A549 (cell line): ENCODE measurements at regions not wholly inside any gene's neighbourhood (a gene's known extent, or its start where the extent isn't known, plus 50 kb on each side); places are given as distances from the start of the nearest gene placed in this dataset.

Experiments
- ATAC-seq, 2 experiments: fragments of 200-7000 bp in 1 of 2; fragments of >200 bp in 1 of 2; cut with Nextera tagmentation in 1 of 2; cut with Tn5 transposase in 1 of 2; 3 replicates each; pipeline versions ENCODE4 v1.8.0 to v1.9.1; 2018 to 2020; ENCODE audit warnings: mild to moderate bottlenecking in 1 of 2, moderate library complexity in 1 of 2
- CTCF ChIA-PET: fragments of 300-600 bp; sonication (Branson Sonifier 250); formaldehyde crosslinking; extraction: SDS; loops from one replicate; lab custom pipeline; 2021; ENCODE audit warnings: antibody characterized with exemption, inconsistent platforms; lab: Yijun Ruan, JAX
- POLR2A ChIA-PET: fragments of 350-600 bp; formaldehyde crosslinking; extraction: SDS; loops from one replicate; lab custom pipeline; 2021; ENCODE audit warnings: antibody characterized with exemption, inconsistent platforms; lab: Yijun Ruan, JAX
- DNase-seq, 2 experiments: peaks; one replicate each; pipeline versions ENCODE4 v3.0.0 to v3.0.0-alpha.2; 2011 to 2016; ENCODE audit warnings: low read depth in 1 of 2, low spot score in 1 of 2
- FAIRE-seq: peaks from 2 replicates; lab custom pipeline; 2011; peaks lifted over from hg19 to GRCh38; lab: Jason Lieb, UNC
- H3K27ac ChIP-seq, 2 experiments: fragments of >200 bp; sonication (Bioruptor Twin); formaldehyde crosslinking; 3 replicates each; pipeline ENCODE4 v1.5.1; 2016 to 2017
- H3K4me1 ChIP-seq: fragments of >200 bp; sonication (Bioruptor Twin); formaldehyde crosslinking; 3 replicates; pipeline ENCODE4 v1.6.1; 2016
- H3K4me2 ChIP-seq: fragments of >200 bp; sonication (Bioruptor Twin); formaldehyde crosslinking; 3 replicates; pipeline ENCODE4 v1.6.1; 2016
- H3K4me3 ChIP-seq: fragments of >200 bp; sonication (Bioruptor Twin); formaldehyde crosslinking; 3 replicates; pipeline ENCODE4 v1.5.1; 2016
- H3K9me3 ChIP-seq: fragments of >200 bp; sonication (Bioruptor Twin); formaldehyde crosslinking; 3 replicates; pipeline ENCODE4 v1.6.1; 2016
- ATOH8 ChIP-seq: fragments of 250-450 bp; sonication (Bioruptor Pico); IDR thresholded peaks from 2 replicates; pipeline ENCODE4 v1.5.0; 2020; ENCODE audit warnings: low read depth, mild to moderate bottlenecking, moderate library complexity
- BCL3 ChIP-seq: fragments of >200 bp; sonication (Bioruptor Twin); formaldehyde crosslinking; IDR thresholded peaks from 3 replicates; pipeline ENCODE4 v1.6.1; 2016
- BHLHE40 ChIP-seq: IDR thresholded peaks from 2 replicates; pipeline ENCODE4 v1.6.1; 2012; ENCODE audit warnings: low read depth, low read length, inconsistent platforms
- CBX2 ChIP-seq: fragments of 200-600 bp; sonication (generic); IDR thresholded peaks from 2 replicates; pipeline ENCODE4 v1.6.1; 2016; ENCODE audit warnings: low read depth, mild to moderate bottlenecking, borderline replicate concordance
- CBX8 ChIP-seq: fragments of 200-600 bp; sonication (generic); IDR thresholded peaks from 2 replicates; pipeline ENCODE4 v1.6.1; 2016
- CEBPB ChIP-seq, 2 experiments: fragments of >200 bp in 1 of 2; sonication (Bioruptor Twin) in 1 of 2; formaldehyde crosslinking in 1 of 2; IDR thresholded peaks; 2 replicates each; pipeline ENCODE4 v1.6.1; 2012 to 2016
- CHD2 ChIP-seq: fragments of 150-350 bp; IDR thresholded peaks from 2 replicates; pipeline ENCODE4 v1.6.1; 2014; ENCODE audit warnings: low read length; ENCODE audit not compliant: partially characterized antibody
- CHD4 ChIP-seq: fragments of 200-600 bp; sonication (generic); IDR thresholded peaks from 2 replicates; pipeline ENCODE4 v1.6.1; 2016; ENCODE audit warnings: antibody characterized with exemption, mild to moderate bottlenecking, borderline replicate concordance
- E2F6 ChIP-seq: IDR thresholded peaks from 2 replicates; pipeline ENCODE4 v1.6.1; 2012; ENCODE audit warnings: low read depth, borderline replicate concordance
- EP300 ChIP-seq, 2 experiments: fragments of >200 bp; sonication (Bioruptor Twin); formaldehyde crosslinking; IDR thresholded peaks; 2 replicates in 1 of 2; 3 replicates in 1 of 2; pipeline ENCODE4 v1.6.1; 2016 to 2017
- ESRRA ChIP-seq: fragments of 150-350 bp; IDR thresholded peaks from 2 replicates; pipeline ENCODE4 v1.6.1; 2014; ENCODE audit warnings: mild to moderate bottlenecking, low read length, borderline replicate concordance
- FOSL2 ChIP-seq, 2 experiments: fragments of 450-650 bp in 1 of 2; fragments of >200 bp in 1 of 2; sonication (Bioruptor Twin) in 1 of 2; formaldehyde crosslinking; IDR thresholded peaks; 2 replicates each; pipeline versions ENCODE4 v1.5.0 to v1.6.1; 2016 to 2020; ENCODE audit warnings: mild to moderate bottlenecking in 1 of 2, moderate library complexity in 1 of 2
- FOXS1 ChIP-seq: fragments of 250-450 bp; sonication (Bioruptor Pico); IDR thresholded peaks from 2 replicates; pipeline ENCODE4 v1.5.0; 2020; ENCODE audit warnings: mild to moderate bottlenecking, moderate library complexity
- GATA3 ChIP-seq: IDR thresholded peaks from 2 replicates; pipeline ENCODE4 v1.6.1; 2012; ENCODE audit warnings: borderline replicate concordance
- HDAC2 ChIP-seq: fragments of 200-600 bp; sonication (generic); IDR thresholded peaks from 2 replicates; pipeline ENCODE4 v1.6.1; 2016
- HEYL ChIP-seq: fragments of 250-450 bp; sonication (Bioruptor Pico); IDR thresholded peaks from 2 replicates; pipeline ENCODE4 v1.8.0; 2021; ENCODE audit warnings: mild to moderate bottlenecking, moderate library complexity
- HMGXB4 ChIP-seq: fragments of 250-450 bp; sonication (Bioruptor Pico); IDR thresholded peaks from 2 replicates; pipeline ENCODE4 v1.5.0; 2021; ENCODE audit warnings: mild to moderate bottlenecking, moderate library complexity, borderline replicate concordance
- HOXB5 ChIP-seq: fragments of 250-450 bp; sonication (Bioruptor Pico); IDR thresholded peaks from 2 replicates; pipeline ENCODE4 v1.5.0; 2020; ENCODE audit warnings: mild to moderate bottlenecking, moderate library complexity
- JUN ChIP-seq, 2 experiments: fragments of >200 bp; sonication (Bioruptor Twin); formaldehyde crosslinking; IDR thresholded peaks; 2 replicates in 1 of 2; 3 replicates in 1 of 2; pipeline ENCODE4 v1.6.1; 2016 to 2017
- JUNB ChIP-seq: fragments of >200 bp; sonication (Bioruptor Twin); formaldehyde crosslinking; IDR thresholded peaks from 2 replicates; pipeline ENCODE4 v1.6.1; 2016
- KDM5A ChIP-seq: fragments of 200-600 bp; sonication (generic); IDR thresholded peaks from 2 replicates; pipeline ENCODE4 v1.6.1; 2016; ENCODE audit warnings: antibody characterized with exemption, mild to moderate bottlenecking
- MAZ ChIP-seq: fragments of 150-350 bp; IDR thresholded peaks from 2 replicates; pipeline ENCODE4 v1.6.1; 2014; ENCODE audit warnings: antibody characterized with exemption, low read depth, low read length, borderline replicate concordance
- NFE2L2 ChIP-seq: fragments of 150-350 bp; conservative IDR thresholded peaks from 2 replicates; pipeline ENCODE4 v1.6.1; 2014; ENCODE audit warnings: low read length
- NPAS2 ChIP-seq: fragments of 250-450 bp; sonication (Bioruptor Pico); IDR thresholded peaks from 2 replicates; pipeline ENCODE4 v1.8.0; 2022; ENCODE audit warnings: mild to moderate bottlenecking, moderate library complexity, borderline replicate concordance
- POLR2A ChIP-seq: IDR thresholded peaks from 2 replicates; pipeline ENCODE4 v1.6.1; 2012; ENCODE audit warnings: mild to moderate bottlenecking, low read length
- RAD21 ChIP-seq, 2 experiments: fragments of >200 bp in 1 of 2; sonication (Bioruptor Twin) in 1 of 2; formaldehyde crosslinking in 1 of 2; IDR thresholded peaks in 1 of 2; conservative IDR thresholded peaks in 1 of 2; 2 replicates in 1 of 2; 3 replicates in 1 of 2; pipeline ENCODE4 v1.6.1; 2012 to 2018; ENCODE audit warnings: inconsistent platforms in 1 of 2
- RARB ChIP-seq: fragments of 250-450 bp; sonication (Bioruptor Pico); IDR thresholded peaks from 2 replicates; pipeline ENCODE4 v1.8.0; 2021; ENCODE audit warnings: mild to moderate bottlenecking, moderate library complexity
- RCOR1 ChIP-seq: fragments of 150-350 bp; IDR thresholded peaks from 2 replicates; pipeline ENCODE4 v1.6.1; 2014; ENCODE audit warnings: antibody characterized with exemption, low read length, low read depth
- SMC3 ChIP-seq: fragments of >200 bp; sonication (Bioruptor Twin); formaldehyde crosslinking; IDR thresholded peaks from 3 replicates; pipeline ENCODE4 v1.6.1; 2018; ENCODE audit warnings: inconsistent platforms
- SREBF2 ChIP-seq: fragments of 450-650 bp; IDR thresholded peaks from 2 replicates; pipeline ENCODE4 v1.6.1; 2014; ENCODE audit warnings: mild to moderate bottlenecking, moderate library complexity
- ZC3H11A ChIP-seq: fragments of 450-650 bp; IDR thresholded peaks from 2 replicates; pipeline ENCODE4 v1.6.1; 2014; ENCODE audit warnings: antibody characterized with exemption, mild to moderate bottlenecking
- ZNF302 ChIP-seq: fragments of 250-450 bp; sonication (Bioruptor Pico); IDR thresholded peaks from 2 replicates; pipeline ENCODE4 v1.9.0; 2021; ENCODE audit warnings: inconsistent platforms, mild to moderate bottlenecking, moderate library complexity
- ZSCAN20 ChIP-seq: fragments of 250-450 bp; sonication (Bioruptor Pico); IDR thresholded peaks from 2 replicates; pipeline ENCODE4 v1.8.0; 2022; ENCODE audit warnings: mild to moderate bottlenecking, moderate library complexity
- WGBS: methylation state at CpG from one replicate; pipeline ENCODE4 v1.1.6; 2017; ENCODE audit errors: missing lambda C conversion rate; 5-methylcytosine and 5-hydroxymethylcytosine counted together
- TF ChIP-seq, protein P1 (sequence below): fragments of 150-350 bp; IDR thresholded peaks from 2 replicates; pipeline ENCODE4 v1.6.1; 2014; ENCODE audit warnings: low read depth, mild to moderate bottlenecking, low read length
- TF ChIP-seq, protein P2 (sequence below): fragments of 450-650 bp; IDR thresholded peaks from 2 replicates; pipeline ENCODE4 v1.6.1; 2014; ENCODE audit warnings: antibody characterized with exemption
- TF ChIP-seq, protein P3 (sequence below): IDR thresholded peaks from 2 replicates; pipeline ENCODE4 v1.6.1; 2012
- TF ChIP-seq, protein P4 (sequence below): fragments of >200 bp; sonication (Bioruptor Twin); formaldehyde crosslinking; IDR thresholded peaks from 2 replicates; pipeline ENCODE4 v1.6.1; 2016

- peak overlapping the region; percentile 23 for H3K4me2 ChIP-seq
- DNase-seq = peak; percentile 12 to 45
- POLR2A ChIA-PET = no interaction called here
- 0 out of 5 replicates have a peak, but pooled peaks of 1 of the 2 experiments have one; percentile 32 for TF ChIP-seq JUN (IDR thresholded peaks at IDR 0.05)
- no peak for TF ChIP-seq BHLHE40
- TF ChIP-seq E2F6 = no peak
- TF ChIP-seq, protein P1, sequence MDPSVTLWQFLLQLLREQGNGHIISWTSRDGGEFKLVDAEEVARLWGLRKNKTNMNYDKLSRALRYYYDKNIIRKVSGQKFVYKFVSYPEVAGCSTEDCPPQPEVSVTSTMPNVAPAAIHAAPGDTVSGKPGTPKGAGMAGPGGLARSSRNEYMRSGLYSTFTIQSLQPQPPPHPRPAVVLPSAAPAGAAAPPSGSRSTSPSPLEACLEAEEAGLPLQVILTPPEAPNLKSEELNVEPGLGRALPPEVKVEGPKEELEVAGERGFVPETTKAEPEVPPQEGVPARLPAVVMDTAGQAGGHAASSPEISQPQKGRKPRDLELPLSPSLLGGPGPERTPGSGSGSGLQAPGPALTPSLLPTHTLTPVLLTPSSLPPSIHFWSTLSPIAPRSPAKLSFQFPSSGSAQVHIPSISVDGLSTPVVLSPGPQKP = no peak
- TF ChIP-seq HOXB5 (CRISPR knock-in tag) = no peak
- TF ChIP-seq RCOR1 = no peak
- no peak for TF ChIP-seq CHD4
- TF ChIP-seq HEYL (CRISPR knock-in tag) = no peak
- TF ChIP-seq FOXS1 = no peak
- no peak for TF ChIP-seq ZC3H11A
- TF ChIP-seq, protein P2, sequence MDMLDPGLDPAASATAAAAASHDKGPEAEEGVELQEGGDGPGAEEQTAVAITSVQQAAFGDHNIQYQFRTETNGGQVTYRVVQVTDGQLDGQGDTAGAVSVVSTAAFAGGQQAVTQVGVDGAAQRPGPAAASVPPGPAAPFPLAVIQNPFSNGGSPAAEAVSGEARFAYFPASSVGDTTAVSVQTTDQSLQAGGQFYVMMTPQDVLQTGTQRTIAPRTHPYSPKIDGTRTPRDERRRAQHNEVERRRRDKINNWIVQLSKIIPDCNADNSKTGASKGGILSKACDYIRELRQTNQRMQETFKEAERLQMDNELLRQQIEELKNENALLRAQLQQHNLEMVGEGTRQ = no peak
- TF ChIP-seq ZNF302 (CRISPR knock-in tag) = no peak
- TF ChIP-seq CEBPB (IDR thresholded peaks at IDR 0.05) = peak in 1 of 2 experiments; percentile 44; a peak in 1 of 4 replicates
- no peak for TF ChIP-seq KDM5A
- TF ChIP-seq RAD21 (conservative IDR thresholded peaks at IDR 0.05 in 1 of 2, IDR thresholded peaks at IDR 0.05 in 1 of 2) = peak; percentile 21 to 29; a peak in 1 of 5 replicates
- TF ChIP-seq SMC3 = peak; percentile 24; the same call in 1 of the 3 replicates
- peak; percentile 28 to 64; a peak in 2 of 5 replicates for TF ChIP-seq EP300 (IDR thresholded peaks at IDR 0.05)
- no peak for TF ChIP-seq BCL3
- TF ChIP-seq HDAC2 = no peak
- TF ChIP-seq NFE2L2 = no peak
- no peak for TF ChIP-seq SREBF2
- TF ChIP-seq FOSL2 (IDR thresholded peaks at IDR 0.05) = 0 out of 2 replicates have a peak, but pooled peaks have one; percentile 15
- TF ChIP-seq FOSL2 (CRISPR knock-in tag; IDR thresholded peaks at IDR 0.05) = no peak
- TF ChIP-seq POLR2A = no peak
- TF ChIP-seq NPAS2 (CRISPR knock-in tag) = no peak
- no peak for TF ChIP-seq ESRRA
- no peak for TF ChIP-seq RARB
- TF ChIP-seq GATA3 = peak; percentile 58; the same call in 1 of the 2 replicates
- TF ChIP-seq MAZ = no peak
- TF ChIP-seq ATOH8 = no peak
- no peak for TF ChIP-seq CBX2
- TF ChIP-seq CHD2 = no peak
- TF ChIP-seq CBX8 = no peak
- TF ChIP-seq, protein P3, sequence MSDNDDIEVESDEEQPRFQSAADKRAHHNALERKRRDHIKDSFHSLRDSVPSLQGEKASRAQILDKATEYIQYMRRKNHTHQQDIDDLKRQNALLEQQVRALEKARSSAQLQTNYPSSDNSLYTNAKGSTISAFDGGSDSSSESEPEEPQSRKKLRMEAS = peak; percentile 28
- peak; percentile 50; the same call in 1 of the 2 replicates for TF ChIP-seq JUNB
- no peak for TF ChIP-seq ZSCAN20 (CRISPR knock-in tag)
- no peak for TF ChIP-seq HMGXB4 (CRISPR knock-in tag)
- TF ChIP-seq, protein P4, sequence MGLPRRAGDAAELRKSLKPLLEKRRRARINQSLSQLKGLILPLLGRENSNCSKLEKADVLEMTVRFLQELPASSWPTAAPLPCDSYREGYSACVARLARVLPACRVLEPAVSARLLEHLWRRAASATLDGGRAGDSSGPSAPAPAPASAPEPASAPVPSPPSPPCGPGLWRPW = no peak
These were observed 599.7 kb downstream of the CAAP1 start for GRCh38 chr9:26292943-26293342.

More at GRCh38 chr9:26292943-26293342, 599.7 kb downstream of the CAAP1 start:
- ATAC-seq (peak; percentile 82 to 93), FAIRE-seq (peak; percentile 28)
- CTCF ChIA-PET = no interaction called here
- H3K4me1 ChIP-seq = peaks cover 15% of the 10 kb centered on the region
- H3K4me3 ChIP-seq = no peak overlapping the region
- 6% methylated on average over 3 of the region's 3 CpGs for WGBS
- peaks cover 6% of the 10 kb centered on the region; the same call in 1 of the 3 replicates for H3K9me3 ChIP-seq
- peak overlapping the region; percentile 3 to 77; a peak in 5 of 6 replicates for H3K27ac ChIP-seq
